ENCODE measurements at regions not wholly inside any gene's neighbourhood (a gene's known extent, or its start where the extent isn't known, plus 50 kb on each side); places are given as distances from the start of the nearest gene placed in this dataset.

DNA sequence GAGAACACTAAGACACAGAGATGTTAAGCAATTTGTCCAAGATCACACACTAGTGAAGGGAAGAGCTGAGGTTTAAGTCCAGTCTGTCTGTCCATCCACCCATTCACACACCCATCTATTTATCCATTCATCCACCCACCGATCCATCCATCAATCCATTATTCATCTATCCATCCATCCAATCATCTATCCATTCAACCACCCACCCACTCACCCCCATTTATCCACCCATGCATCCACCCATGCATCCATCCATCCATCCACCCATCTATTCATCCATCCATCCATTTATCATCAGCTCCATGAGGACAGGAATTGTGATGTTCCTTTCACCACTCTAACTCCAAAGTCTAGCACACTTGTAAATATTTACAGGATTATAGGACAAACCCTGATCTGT lies 242.3 kb upstream of the PMEPA1 start:
- TF ChIP-seq, protein P1, sequence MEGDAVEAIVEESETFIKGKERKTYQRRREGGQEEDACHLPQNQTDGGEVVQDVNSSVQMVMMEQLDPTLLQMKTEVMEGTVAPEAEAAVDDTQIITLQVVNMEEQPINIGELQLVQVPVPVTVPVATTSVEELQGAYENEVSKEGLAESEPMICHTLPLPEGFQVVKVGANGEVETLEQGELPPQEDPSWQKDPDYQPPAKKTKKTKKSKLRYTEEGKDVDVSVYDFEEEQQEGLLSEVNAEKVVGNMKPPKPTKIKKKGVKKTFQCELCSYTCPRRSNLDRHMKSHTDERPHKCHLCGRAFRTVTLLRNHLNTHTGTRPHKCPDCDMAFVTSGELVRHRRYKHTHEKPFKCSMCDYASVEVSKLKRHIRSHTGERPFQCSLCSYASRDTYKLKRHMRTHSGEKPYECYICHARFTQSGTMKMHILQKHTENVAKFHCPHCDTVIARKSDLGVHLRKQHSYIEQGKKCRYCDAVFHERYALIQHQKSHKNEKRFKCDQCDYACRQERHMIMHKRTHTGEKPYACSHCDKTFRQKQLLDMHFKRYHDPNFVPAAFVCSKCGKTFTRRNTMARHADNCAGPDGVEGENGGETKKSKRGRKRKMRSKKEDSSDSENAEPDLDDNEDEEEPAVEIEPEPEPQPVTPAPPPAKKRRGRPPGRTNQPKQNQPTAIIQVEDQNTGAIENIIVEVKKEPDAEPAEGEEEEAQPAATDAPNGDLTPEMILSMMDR (IDR thresholded peaks at IDR 0.05), result no peak
- no peak for TF ChIP-seq POLR2A (IDR thresholded peaks at IDR 0.05)
